Osteocyte (in vitro differentiated cells): ENCODE measurements at regions not wholly inside any gene's neighbourhood (a gene's known extent, or its start where the extent isn't known, plus 50 kb on each side); places are given as distances from the start of the nearest gene placed in this dataset.
"Not testable (repeated sequence)": the region's sequence is repeated elsewhere in the genome, so short reads cannot be mapped to it uniquely, and the experiment has no call there.

Experiments used
- DNase-seq: peaks from one replicate; pipeline ENCODE4 v3.0.0; 2021; ENCODE audit warnings: mixed read lengths; ENCODE audit not compliant: unreplicated experiment; ENCODE audit errors: extremely low spot score
- H3K27ac Mint-ChIP-seq: one replicate; pipeline ENCODE4 v1.8.0; 2021; ENCODE audit warnings: mild to moderate bottlenecking, mixed read lengths; ENCODE audit not compliant: unreplicated experiment
- H3K27me3 Mint-ChIP-seq: one replicate; pipeline ENCODE4 v1.8.0; 2021; ENCODE audit warnings: mixed read lengths; ENCODE audit not compliant: unreplicated experiment
- H3K36me3 Mint-ChIP-seq: one replicate; pipeline ENCODE4 v1.8.0; 2021; ENCODE audit warnings: mixed read lengths; ENCODE audit not compliant: unreplicated experiment
- H3K4me1 Mint-ChIP-seq: one replicate; pipeline ENCODE4 v1.8.0; 2021; ENCODE audit warnings: mixed read lengths; ENCODE audit not compliant: unreplicated experiment
- H3K4me3 Mint-ChIP-seq: one replicate; pipeline ENCODE4 v1.8.0; 2021; ENCODE audit warnings: mild to moderate bottlenecking, moderate library complexity, mixed read lengths; ENCODE audit not compliant: unreplicated experiment
- H3K9me3 Mint-ChIP-seq: one replicate; pipeline ENCODE4 v1.8.0; 2021; ENCODE audit warnings: mixed read lengths; ENCODE audit not compliant: unreplicated experiment
- TF ChIP-seq, protein P1 (sequence below): fragments of 200-600 bp; sonication (generic); IDR thresholded peaks from 2 replicates; pipeline ENCODE4 v1.5.0; 2021; ENCODE audit warnings: antibody characterized with exemption, mild to moderate bottlenecking, moderate library complexity

DNA sequence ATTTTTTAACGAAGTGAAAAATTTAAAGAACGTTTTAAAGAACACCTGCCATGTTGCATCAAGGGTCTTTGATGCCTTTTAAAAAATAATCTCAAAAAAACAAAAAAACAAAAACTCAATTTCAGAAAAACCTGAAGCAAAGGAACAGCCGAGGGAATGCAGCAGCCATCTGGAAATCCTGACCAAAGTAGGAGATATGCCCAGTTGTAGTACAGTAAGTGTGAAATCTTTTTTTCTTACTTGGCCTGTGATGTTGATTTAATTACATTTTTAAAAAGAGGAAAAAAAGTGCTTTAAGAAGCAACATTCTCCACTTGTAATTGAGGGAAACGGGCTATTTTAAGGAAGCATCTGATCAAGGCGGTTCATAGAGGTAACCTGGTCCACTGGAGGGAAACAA, 213.7 kb upstream of the GAP43 start:
- H3K9me3 Mint-ChIP-seq = no peaks in the 10 kb centered on the region
- H3K36me3 Mint-ChIP-seq = no peaks in the 10 kb centered on the region
- DNase-seq = no peak
- no peak overlapping the region for H3K4me3 Mint-ChIP-seq
- no peak overlapping the region for H3K27ac Mint-ChIP-seq
- peaks cover 17% of the 10 kb centered on the region for H3K4me1 Mint-ChIP-seq
- TF ChIP-seq, protein P1, sequence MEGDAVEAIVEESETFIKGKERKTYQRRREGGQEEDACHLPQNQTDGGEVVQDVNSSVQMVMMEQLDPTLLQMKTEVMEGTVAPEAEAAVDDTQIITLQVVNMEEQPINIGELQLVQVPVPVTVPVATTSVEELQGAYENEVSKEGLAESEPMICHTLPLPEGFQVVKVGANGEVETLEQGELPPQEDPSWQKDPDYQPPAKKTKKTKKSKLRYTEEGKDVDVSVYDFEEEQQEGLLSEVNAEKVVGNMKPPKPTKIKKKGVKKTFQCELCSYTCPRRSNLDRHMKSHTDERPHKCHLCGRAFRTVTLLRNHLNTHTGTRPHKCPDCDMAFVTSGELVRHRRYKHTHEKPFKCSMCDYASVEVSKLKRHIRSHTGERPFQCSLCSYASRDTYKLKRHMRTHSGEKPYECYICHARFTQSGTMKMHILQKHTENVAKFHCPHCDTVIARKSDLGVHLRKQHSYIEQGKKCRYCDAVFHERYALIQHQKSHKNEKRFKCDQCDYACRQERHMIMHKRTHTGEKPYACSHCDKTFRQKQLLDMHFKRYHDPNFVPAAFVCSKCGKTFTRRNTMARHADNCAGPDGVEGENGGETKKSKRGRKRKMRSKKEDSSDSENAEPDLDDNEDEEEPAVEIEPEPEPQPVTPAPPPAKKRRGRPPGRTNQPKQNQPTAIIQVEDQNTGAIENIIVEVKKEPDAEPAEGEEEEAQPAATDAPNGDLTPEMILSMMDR = no peak
- no peaks in the 10 kb centered on the region for H3K27me3 Mint-ChIP-seq

DNA sequence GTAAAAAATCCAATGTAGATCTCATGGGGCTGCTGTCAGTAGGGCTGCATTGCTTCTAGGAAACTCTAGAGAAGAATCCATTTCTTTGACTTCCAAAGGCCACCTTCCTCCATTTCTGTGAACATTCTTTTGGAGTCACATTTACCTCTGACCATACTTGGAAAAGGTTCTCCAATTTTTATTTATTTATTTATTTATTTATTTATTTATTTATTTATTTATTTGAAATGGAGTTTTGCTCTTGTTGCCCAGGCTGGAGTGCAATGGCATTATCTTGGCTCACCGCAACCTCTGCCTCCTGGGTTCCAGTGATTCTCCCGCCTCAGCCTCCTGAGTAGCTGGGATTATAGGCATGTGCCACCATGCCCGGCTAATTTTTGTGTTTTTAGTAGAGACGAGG, 208.7 kb upstream of the GAP43 start:
- H3K36me3 Mint-ChIP-seq, H3K4me3 Mint-ChIP-seq, H3K4me1 Mint-ChIP-seq, H3K9me3 Mint-ChIP-seq, H3K27ac Mint-ChIP-seq, DNase-seq, H3K27me3 Mint-ChIP-seq: not testable (repeated sequence)

DNA sequence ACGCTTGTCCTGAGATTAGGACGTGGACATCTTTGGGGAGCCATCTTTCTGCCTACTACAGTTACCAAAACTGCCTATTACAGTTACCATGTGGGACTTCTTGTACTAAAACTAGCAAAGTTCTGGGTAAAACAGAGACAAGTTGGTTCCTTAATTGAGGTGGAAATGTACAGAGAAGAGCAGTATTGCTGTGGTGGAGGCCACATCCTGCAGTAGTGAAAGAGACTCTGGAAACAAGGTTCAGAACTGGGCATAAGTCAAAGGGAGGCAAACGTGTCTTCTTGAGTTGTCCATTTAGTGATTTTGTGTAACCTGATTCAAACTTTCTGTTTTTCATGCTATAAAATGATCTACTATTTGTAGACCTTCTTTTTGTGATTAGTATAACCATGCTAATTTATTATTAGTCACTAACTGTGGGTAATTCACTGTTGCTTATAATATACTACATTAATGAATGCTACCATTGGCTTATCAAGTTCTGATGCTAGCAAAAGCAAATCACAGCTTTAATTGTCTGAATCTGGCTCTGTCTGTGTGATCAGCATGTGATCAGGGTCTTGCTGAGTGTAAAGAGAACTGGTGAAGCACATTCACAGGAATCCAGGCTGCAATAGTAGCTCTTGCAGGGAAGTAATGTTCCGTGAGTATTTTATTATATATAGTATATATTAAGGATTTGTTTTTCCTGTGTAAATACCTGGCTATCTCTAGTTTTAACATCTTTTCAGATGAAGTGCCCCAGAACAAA, 207.9 kb upstream of the GAP43 start:
- Mint-ChIP-seq H3K4me3 (no peak overlapping the region), H3K27ac (no peak overlapping the region), H3K27me3 (no peaks in the 10 kb centered on the region), H3K9me3 (no peaks in the 10 kb centered on the region), H3K36me3 (no peaks in the 10 kb centered on the region), H3K4me1 (no peaks in the 10 kb centered on the region)
- DNase-seq = no peak
- TF ChIP-seq, protein P1 = no peak

DNA sequence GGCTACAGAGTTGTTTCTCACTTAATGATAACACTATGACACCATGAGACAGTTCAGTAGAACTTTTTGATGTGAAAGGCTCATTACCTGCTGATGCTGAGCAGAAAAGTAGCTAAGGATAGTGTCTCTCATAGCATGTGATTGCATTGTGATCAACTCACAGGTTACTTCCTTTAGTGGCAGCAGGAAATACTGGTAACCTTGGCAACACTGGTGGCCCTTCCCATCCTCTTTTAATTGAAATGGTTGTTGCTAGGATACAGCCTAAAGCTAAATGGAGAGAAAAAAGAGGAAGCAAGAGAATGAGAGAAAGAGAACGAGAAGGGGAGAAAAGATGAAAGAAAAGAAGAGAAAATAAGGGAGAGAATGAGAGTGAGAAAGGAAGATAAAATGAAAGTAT, 204.7 kb upstream of the GAP43 start:
- H3K4me3 Mint-ChIP-seq = no peak overlapping the region
- no peaks in the 10 kb centered on the region for H3K4me1 Mint-ChIP-seq
- no peaks in the 10 kb centered on the region for H3K27me3 Mint-ChIP-seq
- H3K27ac Mint-ChIP-seq = no peak overlapping the region
- H3K9me3 Mint-ChIP-seq = no peaks in the 10 kb centered on the region
- no peaks in the 10 kb centered on the region for H3K36me3 Mint-ChIP-seq
- DNase-seq = no peak
- TF ChIP-seq, protein P1 = no peak

DNA sequence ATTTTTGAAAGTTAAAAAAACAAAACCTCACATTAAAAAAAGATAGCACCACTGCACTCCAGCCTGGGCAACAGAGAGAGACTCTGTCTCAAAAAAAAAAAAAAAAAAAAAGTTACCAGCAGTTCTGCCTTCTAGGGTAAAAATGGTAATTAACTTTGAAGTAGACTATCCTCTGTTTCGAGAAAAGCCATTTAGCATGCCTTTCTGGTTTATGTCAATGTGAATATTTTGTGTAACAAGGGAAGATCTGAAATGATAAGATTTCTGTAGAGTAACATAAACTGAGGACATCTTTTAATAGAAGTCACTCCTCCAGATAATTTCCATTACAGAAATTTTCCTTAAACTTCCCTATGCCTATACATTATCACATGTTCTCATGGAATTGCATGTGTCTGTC, 203.2 kb upstream of the GAP43 start:
- no peak overlapping the region for H3K27ac Mint-ChIP-seq
- TF ChIP-seq, protein P1 = no peak
- no peaks in the 10 kb centered on the region for H3K9me3 Mint-ChIP-seq
- H3K36me3 Mint-ChIP-seq = no peaks in the 10 kb centered on the region
- no peaks in the 10 kb centered on the region for H3K4me1 Mint-ChIP-seq
- H3K4me3 Mint-ChIP-seq = no peak overlapping the region
- no peak for DNase-seq
- no peaks in the 10 kb centered on the region for H3K27me3 Mint-ChIP-seq
